Body of pancreas (tissue), 4 donors: ENCODE measurements at regions not wholly inside any gene's neighbourhood (a gene's known extent, or its start where the extent isn't known, plus 50 kb on each side); places are given as distances from the start of the nearest gene placed in this dataset.

Experiments
- ATAC-seq: fragments of 150-250 bp; one replicate; pipeline ENCODE4 v1.9.1; 2016
- DNase-seq, 4 donors: peaks; one replicate each; pipeline ENCODE4 v3.0.0-alpha.2; 2019
- H3K27ac ChIP-seq, 4 donors: fragments of 200-600 bp; sonication (generic); 1 replicate in 3 of 4; 2 replicates in 1 of 4; pipeline versions ENCODE4 v1.5.1 to v1.6.1; 2016 to 2019; ENCODE audit warnings: mild to moderate bottlenecking in 1 of 4, mixed read lengths in 1 of 4, moderate library complexity in 1 of 4
- H3K27me3 ChIP-seq, 2 donors: fragments of 200-600 bp; sonication (generic); one replicate each; pipeline ENCODE4 v1.6.0; 2016; ENCODE audit warnings: mild to moderate bottlenecking in 1 of 2
- H3K36me3 ChIP-seq, 2 donors: fragments of 200-600 bp; sonication (generic); replicated peaks in 1 of 2; 2 replicates each; pipeline ENCODE4 v1.5.1; 2016; ENCODE audit warnings: low read depth in 2 of 2; ENCODE audit not compliant: insufficient read depth in 1 of 2
- H3K4me1 ChIP-seq: fragments of 200-600 bp; sonication (generic); one replicate; pipeline ENCODE4 v1.6.0; 2016
- H3K4me3 ChIP-seq, 2 donors: fragments of 200-600 bp; sonication (generic); 1 replicate in 1 of 2; 2 replicates in 1 of 2; pipeline ENCODE4 v1.5.1; 2016 to 2019
- H3K9me3 ChIP-seq, 3 donors: fragments of 200-600 bp; sonication (generic); 1 replicate in 2 of 3; 2 replicates in 1 of 3; pipeline ENCODE4 v1.5.1; 2016
- POLR2A ChIP-seq, 3 donors: fragments of 450-650 bp; IDR thresholded peaks; one replicate each; pipeline ENCODE4 v1.6.1; 2016; ENCODE audit warnings: antibody characterized with exemption in 3 of 3, mild to moderate bottlenecking in 2 of 3
- WGBS, 2 donors: methylation state at CpG; one replicate each; pipeline ENCODE4 v1.1.5; 2017; 5-methylcytosine and 5-hydroxymethylcytosine counted together
- intact Hi-C: fragments of 100-400 bp; cut with DNase I; formaldehyde crosslinking; loops from one replicate; pipeline ENCODE4 v1.15.1; 2023
- TF ChIP-seq, protein P1 (sequence below), 7 experiments: fragments of 450-650 bp in 4 of 7; fragments of 200-600 bp in 3 of 7; sonication (generic) in 3 of 7; IDR thresholded peaks; one replicate each; pipeline ENCODE4 v1.5.1; 2016 to 2019; ENCODE audit warnings: antibody characterized with exemption in 7 of 7

DNA sequence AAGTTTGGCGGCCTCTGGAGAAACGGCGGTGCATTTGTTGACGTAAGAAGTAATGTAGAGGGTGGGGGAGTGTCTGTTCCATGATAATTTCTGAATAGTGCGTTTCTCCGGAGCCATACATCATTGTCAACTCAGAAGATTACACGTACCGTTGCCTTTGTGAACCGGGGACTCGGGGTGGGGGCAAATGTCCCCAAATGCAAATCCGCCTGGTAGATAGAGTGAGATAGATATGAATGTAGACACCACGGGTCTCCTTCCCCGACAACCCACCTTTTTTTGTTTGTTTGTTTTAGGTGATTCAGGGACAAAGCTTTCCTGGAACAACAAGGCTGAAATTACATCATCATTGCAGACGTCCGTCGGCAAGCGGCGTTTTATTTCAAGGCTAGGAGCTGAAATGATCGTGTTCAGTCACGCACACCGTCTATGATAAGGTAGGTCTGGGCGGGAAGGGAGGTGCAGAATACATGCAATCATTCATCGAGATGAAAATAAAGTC lies 96.0 kb upstream of the PPP2R3B start:
- intact Hi-C loops = no loop called here
- H3K36me3 ChIP-seq = no peaks in the 10 kb centered on the region
- 38 to 65% methylated on average over 21 to 23 of the region's 23 CpGs for WGBS, 2 donors
- H3K27me3 ChIP-seq = no peaks in the 10 kb centered on the region
- ATAC-seq (no peak), DNase-seq (no peak)
- no peaks in the 10 kb centered on the region for H3K4me1 ChIP-seq
- no peak overlapping the region for H3K27ac ChIP-seq
- TF ChIP-seq, protein P1, sequence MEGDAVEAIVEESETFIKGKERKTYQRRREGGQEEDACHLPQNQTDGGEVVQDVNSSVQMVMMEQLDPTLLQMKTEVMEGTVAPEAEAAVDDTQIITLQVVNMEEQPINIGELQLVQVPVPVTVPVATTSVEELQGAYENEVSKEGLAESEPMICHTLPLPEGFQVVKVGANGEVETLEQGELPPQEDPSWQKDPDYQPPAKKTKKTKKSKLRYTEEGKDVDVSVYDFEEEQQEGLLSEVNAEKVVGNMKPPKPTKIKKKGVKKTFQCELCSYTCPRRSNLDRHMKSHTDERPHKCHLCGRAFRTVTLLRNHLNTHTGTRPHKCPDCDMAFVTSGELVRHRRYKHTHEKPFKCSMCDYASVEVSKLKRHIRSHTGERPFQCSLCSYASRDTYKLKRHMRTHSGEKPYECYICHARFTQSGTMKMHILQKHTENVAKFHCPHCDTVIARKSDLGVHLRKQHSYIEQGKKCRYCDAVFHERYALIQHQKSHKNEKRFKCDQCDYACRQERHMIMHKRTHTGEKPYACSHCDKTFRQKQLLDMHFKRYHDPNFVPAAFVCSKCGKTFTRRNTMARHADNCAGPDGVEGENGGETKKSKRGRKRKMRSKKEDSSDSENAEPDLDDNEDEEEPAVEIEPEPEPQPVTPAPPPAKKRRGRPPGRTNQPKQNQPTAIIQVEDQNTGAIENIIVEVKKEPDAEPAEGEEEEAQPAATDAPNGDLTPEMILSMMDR (IDR thresholded peaks at IDR 0.05) = no peak
- TF ChIP-seq POLR2A (IDR thresholded peaks at IDR 0.05) = no peak
- no peaks in the 10 kb centered on the region for H3K9me3 ChIP-seq
- H3K4me3 ChIP-seq = no peak overlapping the region

DNA sequence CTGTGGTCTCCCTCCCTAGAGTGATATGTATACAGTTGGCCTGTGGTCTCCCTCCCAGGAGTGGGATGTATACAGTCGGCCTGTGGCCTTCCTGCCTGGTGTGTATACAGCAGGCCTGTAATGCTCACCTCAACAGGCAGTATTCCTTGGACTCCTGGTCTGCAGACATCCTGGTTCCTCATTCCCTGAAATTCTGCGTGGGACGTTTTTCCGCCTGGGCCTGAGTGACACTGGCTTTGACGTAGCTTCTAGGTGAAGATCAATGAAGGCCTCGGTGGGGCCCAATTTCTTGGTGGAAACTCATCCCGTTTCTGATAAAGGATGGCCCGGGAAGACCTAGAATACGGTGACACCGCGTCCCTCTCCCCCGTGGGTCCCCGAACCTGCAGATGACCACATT lies 98.7 kb upstream of the PPP2R3B start:
- no peaks in the 10 kb centered on the region for H3K36me3 ChIP-seq
- DNase-seq = no peak
- TF ChIP-seq, protein P1 (IDR thresholded peaks at IDR 0.05) = no peak
- no peak for TF ChIP-seq POLR2A (IDR thresholded peaks at IDR 0.05)
- no peak overlapping the region for H3K27ac ChIP-seq
- intact Hi-C loops = no loop called here
- H3K9me3 ChIP-seq = no peaks in the 10 kb centered on the region
- 76 to 79% methylated on average over 11 to 13 of the region's 13 CpGs for WGBS, 2 donors
- no peaks in the 10 kb centered on the region for H3K27me3 ChIP-seq
- H3K4me3 ChIP-seq = no peak overlapping the region
- no peaks in the 10 kb centered on the region for H3K4me1 ChIP-seq
- no peak for ATAC-seq

DNA sequence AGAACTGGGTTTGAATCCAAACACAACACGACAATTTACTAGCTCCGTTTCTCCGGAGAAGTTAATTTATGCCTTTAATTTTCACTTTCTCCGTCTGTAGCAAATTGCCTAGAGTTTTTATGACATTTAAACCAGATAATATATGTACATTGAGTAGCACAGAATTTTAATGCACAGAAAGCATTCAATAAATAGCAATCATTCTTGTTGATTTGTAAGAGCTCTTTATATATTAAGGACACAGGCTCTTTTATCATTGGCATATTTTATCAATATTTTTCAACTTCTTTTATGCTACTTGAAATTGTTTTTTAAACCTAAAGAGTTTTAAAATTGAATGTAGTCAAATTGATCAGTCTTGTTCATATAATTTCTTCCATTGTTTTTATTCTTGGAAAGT lies 99.6 kb upstream of the PPP2R3B start:
- Histone ChIP-seq H3K27me3 (no peaks in the 10 kb centered on the region), H3K4me1 (no peaks in the 10 kb centered on the region), H3K9me3 (no peaks in the 10 kb centered on the region), H3K27ac (no peak overlapping the region), H3K4me3 (no peak overlapping the region), H3K36me3 (no peaks in the 10 kb centered on the region)
- no peak for TF ChIP-seq POLR2A (IDR thresholded peaks at IDR 0.05)
- TF ChIP-seq, protein P1 (IDR thresholded peaks at IDR 0.05) = no peak
- ATAC-seq (no peak), DNase-seq (no peak)
- 91% methylated on average over 4 of the region's 4 CpGs for WGBS, 2 donors
- intact Hi-C loops = no loop called here

DNA sequence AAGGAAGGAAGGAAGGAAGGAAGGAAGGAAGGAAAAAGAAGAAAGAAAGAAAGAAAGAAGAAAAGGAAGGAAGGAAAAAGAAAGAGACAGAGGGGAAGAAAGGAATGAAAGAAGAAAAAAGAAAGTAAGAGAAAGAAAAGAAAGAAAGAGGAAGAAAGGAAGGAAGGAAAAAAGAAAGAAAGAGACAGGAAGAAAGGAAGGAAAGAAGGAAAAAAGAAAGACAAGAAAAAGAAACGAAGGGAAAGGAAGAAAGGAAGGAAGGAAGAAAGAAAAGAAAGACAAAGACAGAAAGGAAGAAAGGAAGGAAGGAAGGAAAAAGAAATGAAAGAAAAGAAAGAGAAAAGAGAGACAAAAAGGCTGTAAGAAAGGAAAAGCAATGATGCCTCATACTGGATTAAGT lies 101.1 kb upstream of the PPP2R3B start:
- intact Hi-C loops = no loop called here
- Histone ChIP-seq H3K27me3 (no peaks in the 10 kb centered on the region), H3K4me3 (no peak overlapping the region), H3K27ac (no peak overlapping the region), H3K36me3 (no peaks in the 10 kb centered on the region), H3K9me3 (no peaks in the 10 kb centered on the region), H3K4me1 (no peaks in the 10 kb centered on the region)
- ATAC-seq (no peak), DNase-seq (no peak)
- WGBS, 2 donors = 38 to 70% methylated on average over 1 of the region's 1 CpG
- TF ChIP-seq, protein P1 (IDR thresholded peaks at IDR 0.05) = no peak
- no peak for TF ChIP-seq POLR2A (IDR thresholded peaks at IDR 0.05)

DNA sequence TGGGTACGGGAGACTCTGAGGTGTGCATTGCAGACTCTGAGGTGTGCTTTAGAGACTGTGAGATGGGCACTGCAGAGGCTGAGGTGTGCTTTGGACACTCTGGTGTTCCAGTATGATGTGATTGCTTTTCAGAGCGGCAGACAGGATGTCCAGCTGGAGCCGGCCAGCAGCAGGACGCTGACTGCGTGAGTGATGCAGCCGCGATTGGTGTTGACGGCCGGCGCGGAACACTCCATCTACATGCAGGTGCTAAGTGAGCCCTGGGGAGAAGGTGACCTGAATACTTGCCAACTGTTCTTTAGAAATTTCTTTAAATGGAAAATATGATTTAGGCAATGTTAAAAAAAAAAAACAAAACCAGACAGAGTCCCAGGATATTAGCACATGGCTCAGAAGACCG lies 103.1 kb upstream of the PPP2R3B start:
- TF ChIP-seq POLR2A (IDR thresholded peaks at IDR 0.05) = no peak
- TF ChIP-seq, protein P1 (IDR thresholded peaks at IDR 0.05) = no peak
- Histone ChIP-seq H3K4me3 (no peak overlapping the region), H3K9me3 (no peaks in the 10 kb centered on the region), H3K27me3 (no peaks in the 10 kb centered on the region), H3K27ac (no peak overlapping the region), H3K36me3 (no peaks in the 10 kb centered on the region), H3K4me1 (no peaks in the 10 kb centered on the region)
- WGBS, 2 donors = 76 to 82% methylated on average over 9 to 12 of the region's 12 CpGs
- DNase-seq (no peak), ATAC-seq (no peak)
- intact Hi-C loops = no loop called here
